PC-9 (cell line): ENCODE measurements at regions not wholly inside any gene's neighbourhood (a gene's known extent, or its start where the extent isn't known, plus 50 kb on each side); places are given as distances from the start of the nearest gene placed in this dataset.

ENCODE experiments used
- BruUV-seq: library from RNA; stranded (reverse); fragments of 400-500 nt; replicated peaks from 2 replicates; lab custom pipeline; 2021; lab: Mats Ljungman, UMichigan
- CTCF ChIA-PET: fragments of 300-600 bp; sonication (Branson Sonifier 250); formaldehyde crosslinking; loops from one replicate; lab custom pipeline; 2022; ENCODE audit warnings: antibody characterized with exemption; lab: Charles Lee
- POLR2A ChIA-PET: fragments of 300-600 bp; sonication (Branson Sonifier 250); formaldehyde crosslinking; loops from one replicate; lab custom pipeline; 2022; ENCODE audit warnings: antibody characterized with exemption; ENCODE audit not compliant: unreplicated experiment; lab: Charles Lee
- DNase-seq, 2 experiments: peaks; one replicate each; pipeline versions ENCODE4 v3.0.0 to v3.0.0-alpha.2; 2015 to 2022; ENCODE audit warnings: mixed read lengths in 1 of 2
- H2AFZ ChIP-seq: fragments of 200-600 bp; sonication (generic); 2 replicates; pipeline ENCODE4 v1.8.1; 2017; ENCODE audit warnings: antibody characterized with exemption
- H3F3A ChIP-seq: fragments of 200-600 bp; sonication (generic); 2 replicates; pipeline ENCODE4 v1.8.1; 2017; ENCODE audit warnings: antibody characterized with exemption, mild to moderate bottlenecking, low read depth; ENCODE audit not compliant: insufficient read depth
- H3K27ac ChIP-seq: fragments of 200-600 bp; sonication (generic); 2 replicates; pipeline ENCODE4 v1.6.1; 2016; ENCODE audit warnings: mixed run types
- H3K27me3 ChIP-seq: fragments of 200-600 bp; sonication (generic); 2 replicates; pipeline ENCODE4 v1.6.1; 2016; ENCODE audit warnings: low read depth, mixed run types; ENCODE audit not compliant: insufficient read depth
- H3K36me3 ChIP-seq: fragments of 200-600 bp; sonication (generic); 2 replicates; pipeline ENCODE4 v1.6.1; 2016; ENCODE audit warnings: low read depth, mixed run types
- H3K4me1 ChIP-seq: fragments of 200-600 bp; sonication (generic); replicated peaks from 2 replicates; pipeline ENCODE4 v1.6.1; 2016; ENCODE audit warnings: mixed run types; ENCODE audit not compliant: insufficient read depth
- H3K4me2 ChIP-seq: fragments of 200-600 bp; sonication (generic); 2 replicates; pipeline ENCODE4 v1.6.1; 2017; ENCODE audit warnings: mixed run types
- H3K4me3 ChIP-seq: fragments of 200-600 bp; sonication (generic); 2 replicates; pipeline ENCODE4 v1.6.1; 2016; ENCODE audit warnings: mixed run types
- H3K79me2 ChIP-seq: fragments of 200-600 bp; sonication (generic); 2 replicates; pipeline ENCODE4 v1.6.1; 2017; ENCODE audit warnings: low read depth, mixed run types
- H3K9me2 ChIP-seq: fragments of 200-600 bp; sonication (generic); 2 replicates; pipeline ENCODE4 v1.8.1; 2017; ENCODE audit warnings: mild to moderate bottlenecking; ENCODE audit not compliant: insufficient read depth
- H3K9me3 ChIP-seq: fragments of 200-600 bp; sonication (generic); 2 replicates; pipeline ENCODE4 v1.8.1; 2016; ENCODE audit warnings: low read depth; ENCODE audit not compliant: insufficient read depth
- H4K20me1 ChIP-seq: fragments of 200-600 bp; sonication (generic); 2 replicates; pipeline ENCODE4 v1.8.1; 2017; ENCODE audit not compliant: insufficient read depth
- CTCF ChIP-seq: fragments of 200-600 bp; sonication (generic); conservative IDR thresholded peaks from 2 replicates; pipeline ENCODE4 v1.6.1; 2017; ENCODE audit warnings: mixed run types, antibody characterized with exemption, mild to moderate bottlenecking, moderate library complexity
- EZH2 ChIP-seq: fragments of 200-600 bp; sonication (generic); IDR thresholded peaks from 2 replicates; pipeline ENCODE4 v1.8.0; 2017; ENCODE audit warnings: antibody characterized with exemption, low read depth
- intact Hi-C: fragments of 100-400 bp; cut with micrococcal nuclease; formaldehyde crosslinking; loops from one replicate; pipeline ENCODE4 v1.10.0; 2022; ENCODE audit not compliant: unreplicated experiment

GRCh38 chr1:234926559-234927311, 201.9 kb downstream of the TOMM20 start:
- H3K4me3 ChIP-seq = peak overlapping the region; percentile 11; the same call in 1 of the 2 replicates
- CTCF ChIA-PET = interaction anchor here (0.7 kb wide), 1 partner anchor 40 kb away, joined by 3 read pairs; no protein-coding TSS in a partner anchor

GRCh38 chr1:234926264-234926558, 202.4 kb downstream of the TOMM20 start:
- H3K9me3 ChIP-seq = no peaks in the 10 kb centered on the region
- intact Hi-C loops = loop anchor here (1.0 to 5.0 kb wide), 15 partner anchors 27 to 427 kb away; partner anchors contain the start of gene IRF2BP2
- no peaks in the 10 kb centered on the region for H3K36me3 ChIP-seq
- CTCF ChIA-PET = interaction anchor here (0.7 to 1.2 kb wide), 3 partner anchors 41 to 427 kb away, joined by 3 to 10 read pairs (median 4); no protein-coding TSS in a partner anchor
- POLR2A ChIA-PET = interaction anchor here (0.7 to 1.2 kb wide), 4 partner anchors 37 to 313 kb away, joined by 3 to 6 read pairs (median 4); no protein-coding TSS in a partner anchor
- H2AFZ ChIP-seq = no peak overlapping the region
- H3K4me3 ChIP-seq = peak overlapping the region; percentile 11; the same call in 1 of the 2 replicates
- H3K27me3 ChIP-seq = no peaks in the 10 kb centered on the region
- peak overlapping the region; percentile 88 for H3K27ac ChIP-seq
- H3K4me1 ChIP-seq = peaks cover 37% of the 10 kb centered on the region
- no peaks in the 10 kb centered on the region for H4K20me1 ChIP-seq
- DNase-seq = no peak
- H3K79me2 ChIP-seq = no peaks in the 10 kb centered on the region
- no peak for TF ChIP-seq EZH2
- no peak for TF ChIP-seq CTCF
- peaks cover 36% of the 10 kb centered on the region for H3F3A ChIP-seq
- H3K4me2 ChIP-seq = peak overlapping the region; percentile 76
- BruUV-seq = no TSS peak
- H3K9me2 ChIP-seq = no peaks in the 10 kb centered on the region

More at GRCh38 chr1:234926559-234927311, 201.9 kb downstream of the TOMM20 start:
- Histone ChIP-seq H3K36me3 (no peaks in the 10 kb centered on the region), H3F3A (peaks cover 36% of the 10 kb centered on the region), H3K4me2 (peak overlapping the region; percentile 76), H3K79me2 (no peaks in the 10 kb centered on the region), H3K9me3 (no peaks in the 10 kb centered on the region), H3K27me3 (no peaks in the 10 kb centered on the region), H4K20me1 (no peaks in the 10 kb centered on the region), H2AFZ (no peak overlapping the region), H3K27ac (peak overlapping the region; percentile 88), H3K4me1 (peaks cover 37% of the 10 kb centered on the region), H3K9me2 (no peaks in the 10 kb centered on the region)
- DNase-seq = no peak
- TF ChIP-seq EZH2 (no peak), CTCF (no peak)
- no TSS peak for BruUV-seq
- intact Hi-C loops = loop anchor here (1.0 to 5.0 kb wide), 15 partner anchors 27 to 427 kb away; partner anchors contain the start of gene IRF2BP2
- POLR2A ChIA-PET = no interaction called here

GRCh38 chr1:234925440-234926263, 203.0 kb downstream of the TOMM20 start:
- no peaks in the 10 kb centered on the region for H3K36me3 ChIP-seq
- ChIA-PET POLR2A (interaction anchor here (0.6 to 1.2 kb wide), 12 partner anchors 32 to 431 kb away, joined by 3 to 25 read pairs (median 6); no protein-coding TSS in a partner anchor), CTCF (interaction anchor here (0.6 to 1.2 kb wide), 4 partner anchors 41 to 426 kb away, joined by 3 to 10 read pairs (median 4); no protein-coding TSS in a partner anchor)
- no peaks in the 10 kb centered on the region for H3K9me3 ChIP-seq
- H3K27ac ChIP-seq = peak overlapping the region; percentile 88
- no peaks in the 10 kb centered on the region for H3K27me3 ChIP-seq
- peaks cover 37% of the 10 kb centered on the region for H3K4me1 ChIP-seq
- intact Hi-C loops = loop anchor here (1.0 to 5.0 kb wide), 18 partner anchors 26 to 430 kb away; partner anchors contain the start of gene IRF2BP2
- no peaks in the 10 kb centered on the region for H3K9me2 ChIP-seq
- no peak overlapping the region for H3K4me3 ChIP-seq
- no peaks in the 10 kb centered on the region for H3K79me2 ChIP-seq
- H4K20me1 ChIP-seq = no peaks in the 10 kb centered on the region
- peaks cover 36% of the 10 kb centered on the region for H3F3A ChIP-seq
- DNase-seq = peak; percentile 74 to 99
- BruUV-seq = no TSS peak
- no peak for TF ChIP-seq EZH2
- TF ChIP-seq CTCF = no peak
- no peak overlapping the region for H2AFZ ChIP-seq
- peak overlapping the region; percentile 76 for H3K4me2 ChIP-seq
